ENCODE measurements at regions not wholly inside any gene's neighbourhood (a gene's known extent, or its start where the extent isn't known, plus 50 kb on each side); places are given as distances from the start of the nearest gene placed in this dataset.
A peak's percentile ranks its signal among the peaks of the same experiment; 100 is the strongest.

DNA sequence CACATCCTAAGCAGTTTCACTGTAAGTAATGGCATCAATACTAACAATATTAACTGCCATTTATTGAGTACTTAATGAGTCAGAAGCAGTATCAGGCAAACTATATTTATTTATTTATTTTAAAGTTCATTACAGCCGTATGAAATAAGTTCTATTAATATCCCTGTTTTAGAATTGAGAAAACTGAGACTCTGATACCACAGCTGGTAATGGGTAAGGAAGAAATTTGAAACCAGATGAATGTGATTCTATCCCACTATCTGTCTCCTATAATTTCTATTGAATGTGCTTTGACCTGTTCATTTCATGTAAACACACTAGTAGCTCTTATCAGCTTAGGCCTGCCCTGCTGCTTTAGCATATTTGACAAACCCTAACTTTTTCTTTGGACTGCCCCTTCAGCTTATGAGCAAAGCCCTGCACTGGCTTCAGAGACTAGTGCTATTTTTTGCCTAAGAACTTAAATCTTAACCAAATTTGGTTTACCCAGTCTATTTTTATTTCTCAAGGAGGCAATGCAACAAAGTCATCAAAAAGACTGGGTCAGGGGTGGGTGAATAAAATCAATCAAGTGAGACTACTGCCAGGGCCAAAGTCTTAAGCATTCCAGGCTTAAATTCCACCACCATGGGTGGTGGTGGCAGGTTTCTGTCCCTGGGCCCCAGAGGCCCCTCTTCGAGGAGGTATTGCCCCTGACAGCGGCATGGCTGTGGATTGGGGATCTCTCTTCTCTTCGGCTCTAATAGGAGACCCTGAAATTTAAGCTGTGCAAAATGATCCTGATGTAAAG lies 143.4 kb downstream of the DLEU7 start:
- DNase-seq (ENCODE audit: low spot score) (peak; percentile 24), FAIRE-seq (peak; percentile 77)

DNA sequence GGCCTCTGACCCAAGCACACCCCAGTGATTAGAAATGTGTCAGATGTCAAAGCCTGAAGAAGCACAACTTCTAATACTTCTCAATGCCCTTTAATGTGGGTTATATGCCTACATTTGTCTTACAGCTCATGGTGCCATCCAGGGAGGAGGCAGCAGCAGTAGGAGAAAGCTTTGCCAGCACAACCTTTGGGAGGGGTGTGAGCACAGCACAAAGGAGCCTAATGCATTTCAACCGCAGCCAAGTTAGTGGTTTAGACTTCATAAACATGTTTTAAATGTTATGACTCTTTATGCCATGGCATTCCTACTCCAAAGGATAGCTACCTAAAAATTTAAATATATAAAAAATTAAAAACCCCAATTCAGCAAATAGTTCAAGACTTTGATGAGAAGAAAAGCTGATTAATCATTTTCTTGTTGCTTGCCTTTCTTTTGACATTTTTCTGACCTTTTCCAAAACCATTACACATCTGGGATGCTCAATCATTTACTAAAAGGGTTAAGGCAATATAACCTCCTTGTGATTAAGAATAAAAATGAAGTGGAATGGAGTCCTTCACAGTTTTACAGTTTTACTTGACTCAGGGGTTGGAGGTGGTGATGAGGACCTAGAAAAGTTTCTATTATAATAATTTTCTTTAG lies 142.7 kb downstream of the DLEU7 start:
- peak; percentile 94 for FAIRE-seq

DNA sequence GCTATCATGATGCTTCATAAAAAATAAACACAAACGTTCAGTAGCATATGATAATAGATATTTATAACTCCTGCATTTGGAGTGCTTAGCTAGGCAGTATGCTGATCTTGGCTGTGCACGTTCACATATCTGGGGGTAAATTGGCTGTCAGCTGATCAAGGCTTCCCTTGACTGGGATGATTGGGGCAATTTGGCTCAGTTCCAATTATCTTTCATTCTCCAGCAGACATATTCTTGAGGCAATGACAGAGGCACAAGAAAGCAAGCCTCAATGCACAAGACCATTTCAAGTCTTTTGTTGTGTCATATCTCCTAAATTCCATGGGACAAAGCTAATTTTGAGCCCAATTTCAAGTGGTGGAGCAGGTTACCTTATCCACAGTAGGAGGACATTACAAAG lies 142.0 kb downstream of the DLEU7 start:
- FAIRE-seq (no peak), DNase-seq (ENCODE audit: low spot score) (no peak)

More for the DNA sequence above, 142.7 kb downstream of the DLEU7 start:
- DNase-seq (ENCODE audit: low spot score): peak; percentile 50

DNA sequence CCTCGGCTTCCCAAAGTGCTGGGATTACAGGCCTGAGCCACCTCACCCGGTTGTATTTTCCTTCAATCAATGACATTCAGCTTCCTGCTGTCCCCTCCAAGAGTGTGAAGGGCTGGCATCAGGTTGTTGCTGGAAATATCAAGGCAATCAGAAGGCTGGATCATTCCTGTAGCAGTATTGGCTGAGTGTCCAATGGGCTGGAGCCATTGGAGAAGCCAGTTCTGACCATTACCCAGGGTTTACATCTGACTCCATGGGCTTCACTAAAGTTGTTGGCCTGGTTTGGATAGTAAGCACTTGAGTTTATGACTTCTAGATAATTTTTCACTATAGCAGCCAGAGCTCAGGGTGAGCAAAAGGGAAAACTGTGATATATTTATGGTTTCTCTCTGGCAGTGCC lies 137.0 kb downstream of the DLEU7 start:
- FAIRE-seq (no peak), DNase-seq (ENCODE audit: low spot score) (no peak)

DNA sequence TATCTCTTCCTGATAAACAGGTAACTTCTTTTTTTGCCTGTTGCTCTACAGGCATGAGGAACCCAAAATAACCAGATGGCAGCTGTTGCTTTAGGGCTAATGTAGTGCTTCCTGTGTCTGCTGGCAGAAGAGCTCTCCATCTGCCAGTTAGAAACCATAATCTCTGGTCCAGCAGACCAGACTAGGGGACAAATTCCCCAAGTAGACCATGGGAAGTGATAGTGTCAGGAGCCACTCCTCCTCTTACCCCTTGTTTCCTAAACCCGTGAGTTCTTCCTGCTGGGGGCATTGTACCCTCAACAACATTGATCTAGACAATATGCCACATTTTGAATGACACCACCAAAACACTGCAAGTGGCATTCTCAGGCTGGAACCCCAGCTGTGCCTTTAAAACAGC lies 135.9 kb downstream of the DLEU7 start:
- no peak for DNase-seq (ENCODE audit: low spot score)
- no peak for FAIRE-seq

DNA sequence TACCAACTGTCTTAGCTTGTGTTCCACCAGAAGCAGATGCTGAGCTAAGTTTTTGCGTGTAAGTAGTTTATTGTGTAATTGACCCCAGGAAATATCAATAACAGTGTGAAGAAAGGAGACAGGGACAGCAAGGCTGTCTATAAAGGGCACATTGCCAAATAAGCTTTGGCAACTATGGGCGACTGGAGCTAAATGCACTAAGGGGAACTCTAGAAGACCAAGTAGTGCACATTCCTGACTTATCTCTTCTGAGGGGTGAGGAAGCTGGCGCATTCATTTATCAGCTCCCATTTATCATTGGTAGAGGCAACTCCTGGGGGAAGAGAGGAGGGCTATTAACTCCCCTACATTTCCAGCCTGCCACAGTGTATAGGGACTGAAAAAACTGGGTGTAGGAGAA lies 135.0 kb downstream of the DLEU7 start:
- DNase-seq (ENCODE audit: low spot score) (no peak), FAIRE-seq (no peak)

DNA sequence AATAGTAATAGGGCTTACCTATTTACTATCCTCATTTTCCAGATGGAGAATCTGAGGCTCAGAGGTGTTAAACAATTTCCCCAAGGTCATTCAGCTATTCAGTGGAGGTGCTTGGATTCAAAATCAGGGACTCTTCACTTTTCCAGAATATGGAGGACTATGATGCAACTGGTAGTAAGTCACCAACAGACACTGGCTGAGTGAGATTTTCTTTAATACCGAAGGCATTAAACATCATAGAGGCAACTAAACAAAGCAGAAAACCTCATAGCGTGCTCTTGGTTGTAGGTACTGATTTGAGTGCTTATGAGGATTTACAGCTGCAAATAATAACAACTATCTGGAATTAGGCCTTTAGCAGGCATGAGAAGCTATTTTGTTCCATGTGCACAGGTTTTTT lies 134.4 kb downstream of the DLEU7 start:
- no peak for FAIRE-seq
- no peak for DNase-seq (ENCODE audit: low spot score)

DNA sequence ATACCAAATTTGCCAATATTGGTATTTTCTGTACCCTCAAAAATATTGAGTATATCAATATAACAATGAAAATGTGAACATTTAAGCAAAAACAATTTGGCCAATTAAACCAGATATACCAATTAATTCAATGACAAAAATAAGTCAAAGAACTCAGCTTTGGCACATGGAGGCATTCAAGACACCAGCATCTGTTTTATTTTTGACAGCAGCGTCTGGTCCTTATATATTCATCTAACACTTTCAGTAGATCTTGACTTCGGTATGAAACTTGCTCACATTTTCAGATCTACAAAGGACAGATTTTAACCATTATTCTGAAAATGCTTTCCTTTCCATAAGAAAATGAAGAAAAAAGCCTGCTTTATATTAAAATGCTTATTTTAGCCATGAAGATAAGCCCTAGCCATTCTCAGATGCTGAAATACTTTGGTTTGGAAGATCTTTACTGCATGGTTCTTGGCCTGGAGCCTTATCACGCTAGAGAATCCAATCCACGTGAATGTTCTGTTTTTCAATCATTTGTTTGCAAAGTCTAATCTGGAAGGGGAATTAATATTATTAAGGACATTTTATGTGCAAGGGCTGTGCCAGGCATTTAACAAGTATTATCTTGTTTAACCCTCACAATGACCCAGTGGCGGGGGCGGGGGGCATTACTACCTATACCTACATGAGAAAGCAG lies 132.2 kb downstream of the DLEU7 start:
- FAIRE-seq (no peak), DNase-seq (ENCODE audit: low spot score) (no peak)

DNA sequence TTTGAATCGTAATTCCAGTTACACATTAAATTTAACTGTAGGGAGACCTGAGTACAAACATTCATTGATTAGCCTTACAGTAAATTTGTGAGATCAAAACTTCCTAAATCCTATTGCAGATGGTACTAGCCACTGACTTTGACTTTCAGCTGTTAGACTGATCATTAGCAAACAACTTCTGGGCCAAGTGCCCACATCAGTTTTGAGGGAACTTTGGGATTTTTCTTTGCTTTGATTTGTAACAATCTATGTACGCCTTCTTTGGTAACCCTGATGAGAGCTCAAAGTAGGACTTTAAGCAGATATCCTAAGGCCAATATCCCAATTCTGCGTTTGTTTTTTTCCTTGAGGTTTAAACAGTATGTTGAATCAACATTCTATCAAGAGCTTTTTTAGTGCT lies 131.5 kb downstream of the DLEU7 start:
- FAIRE-seq: no peak
- DNase-seq (ENCODE audit: low spot score): no peak

DNA sequence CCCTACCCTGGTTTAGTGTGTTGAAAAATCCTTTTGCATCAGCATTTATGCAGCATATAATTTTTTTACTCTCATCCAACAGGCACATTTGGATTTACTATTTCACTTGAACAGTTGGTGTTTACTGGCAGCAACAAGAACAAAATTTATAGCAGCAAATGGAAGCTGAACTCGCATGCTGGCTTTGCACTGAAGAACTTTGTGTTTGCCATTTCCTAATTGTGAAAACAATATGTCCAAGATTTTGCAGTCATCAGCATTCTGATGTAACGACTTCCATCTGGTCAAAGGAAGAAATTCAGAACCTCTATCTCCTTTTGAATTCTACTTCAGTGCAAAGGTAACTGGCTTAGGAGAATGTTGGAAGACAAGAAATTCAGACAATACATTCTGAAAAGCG lies 131.0 kb downstream of the DLEU7 start:
- DNase-seq (ENCODE audit: low spot score) (no peak), FAIRE-seq (no peak)

DNA sequence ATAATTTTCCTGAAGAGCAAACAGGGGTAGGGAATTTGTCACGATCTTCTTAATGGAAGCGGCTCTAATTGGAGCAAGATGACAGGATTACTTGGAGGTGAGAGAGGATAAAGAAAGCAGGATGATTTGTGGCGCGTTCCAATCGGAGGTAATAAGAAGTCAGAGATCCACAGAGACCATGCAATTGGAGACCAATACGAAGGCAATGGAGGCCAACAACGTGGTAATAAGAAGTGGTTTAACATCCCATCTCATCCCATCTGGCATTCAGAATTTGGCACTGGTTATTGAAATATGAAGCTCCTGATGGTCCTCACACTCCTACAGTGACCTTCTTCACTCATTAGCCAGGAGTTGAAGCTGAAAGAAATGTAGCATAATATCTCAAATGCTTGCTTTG lies 130.6 kb downstream of the DLEU7 start:
- DNase-seq (ENCODE audit: low spot score): no peak
- FAIRE-seq: no peak

DNA sequence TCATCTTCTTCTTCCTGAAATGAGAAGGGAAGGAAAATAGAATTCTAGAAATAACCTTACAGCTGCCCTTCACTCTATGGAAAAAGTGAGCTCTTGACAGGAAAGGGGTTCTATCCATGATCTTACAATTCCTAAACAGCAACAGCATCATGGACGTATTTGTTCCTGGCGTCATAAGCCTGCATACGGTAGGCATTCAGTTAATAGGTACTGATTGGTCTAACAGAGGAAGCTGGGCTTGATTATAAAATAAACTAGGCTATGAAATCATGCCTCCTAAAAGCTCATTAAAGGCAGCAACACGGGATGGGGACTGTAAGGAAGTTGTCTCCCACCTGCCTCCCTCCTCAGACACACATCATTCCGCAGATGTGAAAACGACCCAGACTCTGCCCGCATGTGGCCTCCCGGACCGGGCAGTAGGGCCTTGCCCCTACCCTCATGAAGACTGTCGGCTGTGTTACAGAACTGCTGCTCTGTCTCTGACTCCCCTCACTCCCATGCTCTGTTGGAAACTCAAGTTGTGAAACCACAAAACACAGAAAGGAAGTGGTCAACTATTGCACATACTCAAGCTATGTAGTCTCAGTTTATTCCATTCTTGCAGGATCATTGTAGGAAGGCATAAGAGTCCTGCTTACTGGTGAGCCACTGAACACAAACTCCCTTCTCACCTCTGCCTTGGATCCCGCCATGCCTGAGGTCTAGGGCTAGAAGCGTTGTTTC lies 129.8 kb downstream of the DLEU7 start:
- DNase-seq (ENCODE audit: low spot score) (peak; percentile 89), FAIRE-seq (peak; percentile 81)

DNA sequence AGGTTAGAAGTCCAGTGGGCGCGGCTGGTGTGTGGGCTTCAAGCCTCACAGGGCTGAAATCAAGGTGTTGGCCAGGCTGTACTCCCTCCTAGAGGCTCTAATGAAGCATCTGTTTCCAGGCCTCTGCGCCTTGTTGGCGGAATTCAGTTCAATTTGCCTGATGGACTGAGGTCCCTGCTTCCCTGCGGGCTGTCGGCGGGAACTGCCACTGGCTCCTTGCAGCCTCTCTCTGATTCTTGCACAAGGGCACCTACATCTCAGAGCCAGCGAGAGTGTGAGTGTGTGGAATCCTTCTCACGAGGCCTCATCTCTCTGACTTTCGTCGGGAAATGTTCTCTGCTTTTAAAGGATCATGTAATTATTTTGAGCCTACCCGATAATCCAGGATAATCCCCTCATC lies 128.6 kb downstream of the DLEU7 start:
- DNase-seq (ENCODE audit: low spot score) (no peak), FAIRE-seq (no peak)

DNA sequence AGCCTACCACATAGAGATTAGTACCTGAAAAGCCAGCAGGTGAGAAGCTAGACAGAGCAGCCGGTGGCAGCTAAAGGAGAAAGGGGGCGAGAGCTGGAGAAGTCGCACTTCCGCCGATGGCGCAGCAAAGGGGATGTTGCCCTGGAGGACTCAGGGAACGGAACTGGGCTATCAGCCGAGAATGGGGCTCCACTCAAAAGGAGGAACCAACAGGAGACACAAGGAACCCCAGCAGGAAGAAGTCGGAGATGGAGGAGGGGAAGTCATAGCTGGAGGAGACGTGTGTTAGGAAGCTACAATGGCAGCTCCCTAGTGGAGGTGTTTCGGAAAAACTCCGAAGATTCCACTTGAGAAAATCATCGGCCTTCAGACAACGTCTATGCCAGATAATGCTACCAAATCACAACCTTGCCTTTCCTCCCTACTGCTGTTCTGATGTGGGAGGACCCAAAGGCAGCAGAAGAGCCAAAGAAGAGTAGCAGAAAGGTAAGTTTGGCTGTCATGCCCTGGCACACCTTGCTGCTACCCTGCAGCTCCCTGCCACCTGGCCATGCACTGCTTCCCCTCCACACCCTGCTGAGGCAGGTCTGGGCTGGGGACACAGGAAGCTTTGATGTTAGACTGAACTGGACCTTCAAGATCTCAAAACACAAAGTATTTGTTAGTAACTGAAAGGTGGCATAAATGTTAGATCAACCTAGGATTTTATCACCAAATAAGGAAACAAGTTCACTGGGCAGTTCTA lies 127.9 kb downstream of the DLEU7 start:
- no peak for DNase-seq (ENCODE audit: low spot score)
- no peak for FAIRE-seq

DNA sequence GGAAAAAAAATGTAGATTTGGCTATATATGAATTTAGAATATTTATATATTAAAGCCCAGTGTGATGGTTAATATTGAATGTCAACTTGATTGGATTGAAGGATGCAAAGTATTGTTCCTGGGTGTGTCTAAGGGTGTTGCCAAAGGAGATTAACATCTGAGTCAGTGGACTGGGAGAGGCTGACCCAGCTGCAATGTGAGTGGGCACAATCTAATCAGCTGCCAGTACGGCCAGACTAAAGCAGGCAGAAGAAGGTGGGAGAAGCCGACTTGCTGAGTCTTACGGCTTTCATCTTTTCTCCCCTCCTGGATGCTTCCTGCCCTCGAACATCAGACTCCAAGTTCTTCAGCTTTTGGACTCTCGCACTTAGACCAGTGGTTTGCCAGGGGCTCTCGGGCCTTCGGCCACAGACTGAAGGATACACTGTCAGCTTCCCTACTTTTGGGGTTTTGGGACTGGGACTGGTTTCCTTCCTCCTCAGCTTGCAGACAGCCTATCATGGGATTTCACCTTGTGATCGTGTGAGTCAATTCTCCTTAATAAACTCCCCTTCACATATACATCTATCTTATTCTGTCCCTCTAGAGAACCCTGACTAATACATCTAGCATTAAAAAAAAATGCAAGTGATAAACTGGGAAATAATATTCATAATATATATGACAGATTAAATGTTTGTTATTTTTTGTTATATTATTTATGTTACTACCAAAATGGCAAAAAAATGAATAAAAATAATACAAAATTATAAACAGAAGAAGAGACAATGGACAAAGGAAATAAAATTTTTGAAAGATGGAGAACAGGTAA lies 122.4 kb downstream of the DLEU7 start:
- DNase-seq (ENCODE audit: low spot score) (no peak), FAIRE-seq (no peak)

DNA sequence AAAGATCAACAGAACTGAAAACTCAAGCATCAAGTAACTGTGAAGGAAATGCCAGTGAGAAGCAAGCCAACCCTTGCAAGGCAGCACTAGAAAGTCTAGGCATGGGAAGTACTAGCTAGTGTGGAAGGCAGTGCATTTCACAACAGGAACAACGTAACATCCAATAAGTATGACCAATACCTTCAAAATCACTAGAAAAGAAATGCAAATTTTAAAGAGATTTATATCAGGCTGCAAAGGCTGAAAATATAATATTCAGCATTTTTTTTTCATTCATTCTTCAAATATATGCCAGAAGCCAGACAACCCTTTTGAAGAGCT lies 121.9 kb downstream of the DLEU7 start:
- no peak for FAIRE-seq
- DNase-seq (ENCODE audit: low spot score): no peak

DNA sequence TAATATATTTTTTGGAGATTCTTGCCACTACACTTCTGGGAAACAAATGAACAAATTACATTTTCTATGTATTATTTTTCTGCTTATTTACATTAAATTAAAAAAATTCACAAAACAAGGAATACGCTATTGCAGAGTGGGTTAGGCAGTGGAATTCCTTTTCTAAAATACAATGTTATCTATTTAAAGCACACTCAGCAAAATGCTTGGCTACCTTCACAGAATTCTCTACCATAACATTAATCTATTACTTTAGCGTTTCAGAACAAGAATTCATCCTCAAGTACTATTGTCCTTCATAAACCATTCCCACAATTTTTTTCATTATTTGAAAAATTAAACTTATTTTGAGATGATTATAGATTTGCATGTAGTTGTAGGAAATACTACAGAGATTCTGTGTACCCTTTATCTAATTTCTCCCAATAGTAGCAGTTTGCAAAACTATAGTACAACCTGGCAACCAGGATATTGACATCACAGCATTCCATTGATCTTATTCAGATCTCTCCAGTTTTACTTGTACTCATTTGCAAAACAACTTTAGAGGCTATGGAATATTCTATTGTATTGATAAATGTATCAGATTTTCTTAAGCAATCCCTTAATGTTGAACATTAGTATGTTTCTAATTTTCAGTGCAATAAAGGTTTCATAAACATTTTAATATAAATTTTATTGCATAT lies 120.9 kb downstream of the DLEU7 start:
- FAIRE-seq (no peak), DNase-seq (ENCODE audit: low spot score) (no peak)

DNA sequence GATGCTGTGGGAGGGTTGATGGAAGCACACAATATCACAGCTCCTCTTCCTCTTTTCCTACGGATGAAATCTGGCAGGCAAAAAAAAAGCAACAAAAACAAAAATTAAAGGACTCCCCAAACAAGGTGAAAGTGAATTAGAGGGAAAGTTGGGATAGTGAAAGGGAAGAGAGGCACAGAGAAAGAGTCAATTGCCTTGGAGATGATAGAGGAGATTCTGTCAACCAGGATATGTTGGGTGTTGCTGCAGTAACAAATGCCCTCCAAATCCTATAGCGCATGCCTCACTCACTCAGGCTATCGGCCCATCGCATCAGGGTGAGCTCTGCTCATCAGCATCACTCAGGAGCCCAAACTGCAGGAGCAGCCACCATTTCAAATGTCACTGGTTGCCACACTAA lies 119.1 kb downstream of the DLEU7 start:
- FAIRE-seq: no peak
- no peak for DNase-seq (ENCODE audit: low spot score)

DNA sequence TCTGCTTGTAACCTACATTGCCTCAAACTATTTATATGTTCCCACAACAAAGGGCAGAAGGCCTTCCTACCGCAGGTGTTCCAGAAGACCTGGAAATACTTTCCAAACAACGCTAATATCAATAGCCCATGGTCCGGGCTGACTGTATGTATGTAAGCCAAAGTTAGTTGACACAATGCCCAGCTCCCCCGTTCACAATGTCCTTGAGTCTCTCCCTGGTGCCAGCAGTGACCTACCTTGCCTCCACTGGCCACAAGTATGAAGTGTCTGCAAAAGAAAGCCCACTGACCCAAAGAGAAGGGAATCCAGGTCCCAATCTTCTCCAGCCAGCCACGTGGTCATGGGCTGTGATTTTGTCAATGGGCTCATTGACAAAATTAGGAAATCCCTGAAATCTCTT lies 118.6 kb downstream of the DLEU7 start:
- FAIRE-seq (no peak), DNase-seq (ENCODE audit: low spot score) (no peak)

DNA sequence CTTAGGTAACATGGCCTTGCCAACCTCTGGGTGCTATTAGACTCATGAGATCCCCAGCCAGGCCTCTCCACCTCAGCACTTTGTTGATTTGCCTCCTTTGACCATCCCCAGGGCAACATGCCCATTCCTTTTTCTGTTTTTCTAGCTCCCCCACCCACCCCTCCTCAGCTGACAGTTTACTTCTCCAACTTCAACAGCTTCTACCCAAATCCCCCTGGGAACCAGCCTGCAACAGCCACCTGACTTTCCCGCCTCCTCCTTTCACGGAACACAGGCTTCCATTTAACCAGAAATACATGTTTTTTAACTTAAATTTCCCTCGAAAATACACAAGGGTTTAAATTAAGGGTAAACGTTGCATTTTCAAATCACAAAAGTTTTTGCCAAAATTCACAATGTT lies 117.3 kb downstream of the DLEU7 start:
- DNase-seq (ENCODE audit: low spot score) (no peak), FAIRE-seq (no peak)
